Stomach (tissue), 4 donors: ENCODE measurements at regions not wholly inside any gene's neighbourhood (a gene's known extent, or its start where the extent isn't known, plus 50 kb on each side); places are given as distances from the start of the nearest gene placed in this dataset.

Experiments used
- EP300 ChIP-seq: sonication (generic); formaldehyde crosslinking; IDR thresholded peaks from one replicate; pipeline ENCODE4 v1.6.1; 2017; ENCODE audit warnings: antibody characterized with exemption
- POLR2A ChIP-seq, 4 donors: fragments of 450-650 bp; IDR thresholded peaks; one replicate each; pipeline ENCODE4 v1.6.1; 2016; ENCODE audit warnings: antibody characterized with exemption in 4 of 4, control low read depth in 2 of 4, mild to moderate bottlenecking in 1 of 4, moderate library complexity in 1 of 4
- POLR2AphosphoS5 ChIP-seq, 3 donors: sonication (generic); formaldehyde crosslinking; IDR thresholded peaks; one replicate each; pipeline ENCODE4 v1.6.1; 2016; ENCODE audit warnings: antibody characterized with exemption in 3 of 3
- TF ChIP-seq, protein P1 (sequence below), 7 experiments: fragments of 450-650 bp in 4 of 7; fragments of 200-600 bp in 3 of 7; sonication (generic) in 3 of 7; IDR thresholded peaks; one replicate each; pipeline ENCODE4 v1.5.1; 2016 to 2019; ENCODE audit warnings: antibody characterized with exemption in 7 of 7, control low read depth in 2 of 7, mild to moderate bottlenecking in 1 of 7

DNA sequence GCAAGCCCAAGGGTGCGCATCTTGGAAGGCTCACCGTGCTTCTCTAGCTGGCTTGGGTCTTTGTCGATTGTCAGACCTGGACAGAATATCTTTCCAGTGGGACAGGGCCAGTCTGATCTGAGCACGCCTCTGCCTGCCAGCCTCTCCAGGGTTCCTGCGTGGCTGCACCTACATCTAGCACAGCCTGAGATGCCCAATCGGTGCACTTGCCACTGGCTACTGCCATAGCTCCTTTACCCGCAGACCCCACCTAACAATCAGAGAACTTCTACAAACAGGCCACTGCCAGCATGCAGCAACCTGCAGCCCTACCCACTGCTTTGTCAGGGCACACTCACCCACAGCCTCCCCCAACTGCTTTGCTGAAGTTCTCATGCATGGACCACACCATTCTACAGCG lies 56.7 kb upstream of the PHACTR3 start:
- TF ChIP-seq EP300 = no peak
- no peak for TF ChIP-seq POLR2AphosphoS5 (IDR thresholded peaks at IDR 0.05)
- TF ChIP-seq, protein P1, sequence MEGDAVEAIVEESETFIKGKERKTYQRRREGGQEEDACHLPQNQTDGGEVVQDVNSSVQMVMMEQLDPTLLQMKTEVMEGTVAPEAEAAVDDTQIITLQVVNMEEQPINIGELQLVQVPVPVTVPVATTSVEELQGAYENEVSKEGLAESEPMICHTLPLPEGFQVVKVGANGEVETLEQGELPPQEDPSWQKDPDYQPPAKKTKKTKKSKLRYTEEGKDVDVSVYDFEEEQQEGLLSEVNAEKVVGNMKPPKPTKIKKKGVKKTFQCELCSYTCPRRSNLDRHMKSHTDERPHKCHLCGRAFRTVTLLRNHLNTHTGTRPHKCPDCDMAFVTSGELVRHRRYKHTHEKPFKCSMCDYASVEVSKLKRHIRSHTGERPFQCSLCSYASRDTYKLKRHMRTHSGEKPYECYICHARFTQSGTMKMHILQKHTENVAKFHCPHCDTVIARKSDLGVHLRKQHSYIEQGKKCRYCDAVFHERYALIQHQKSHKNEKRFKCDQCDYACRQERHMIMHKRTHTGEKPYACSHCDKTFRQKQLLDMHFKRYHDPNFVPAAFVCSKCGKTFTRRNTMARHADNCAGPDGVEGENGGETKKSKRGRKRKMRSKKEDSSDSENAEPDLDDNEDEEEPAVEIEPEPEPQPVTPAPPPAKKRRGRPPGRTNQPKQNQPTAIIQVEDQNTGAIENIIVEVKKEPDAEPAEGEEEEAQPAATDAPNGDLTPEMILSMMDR (IDR thresholded peaks at IDR 0.05) = no peak
- TF ChIP-seq POLR2A (IDR thresholded peaks at IDR 0.05) = no peak
